IPS-NIHi7 (cell line): ENCODE measurements at regions not wholly inside any gene's neighbourhood (a gene's known extent, or its start where the extent isn't known, plus 50 kb on each side); places are given as distances from the start of the nearest gene placed in this dataset.
"Not testable (repeated sequence)": the region's sequence is repeated elsewhere in the genome, so short reads cannot be mapped to it uniquely, and the experiment has no call there.

ENCODE experiments used
- DNase-seq: peaks from one replicate; pipeline ENCODE4 v3.0.0; 2012; ENCODE audit warnings: mixed read lengths; ENCODE audit errors: extremely low spot score

GRCh38 chr1:104019675-104020049 lies 270.0 kb downstream of the AMY1C start:
- DNase-seq = no peak

- no peak for DNase-seq
Measured at GRCh38 chr1:104028416-104029035, 278.8 kb downstream of the AMY1C start.

GRCh38 chr1:104029456-104029970 lies 279.8 kb downstream of the AMY1C start:
- no peak for DNase-seq

DNA sequence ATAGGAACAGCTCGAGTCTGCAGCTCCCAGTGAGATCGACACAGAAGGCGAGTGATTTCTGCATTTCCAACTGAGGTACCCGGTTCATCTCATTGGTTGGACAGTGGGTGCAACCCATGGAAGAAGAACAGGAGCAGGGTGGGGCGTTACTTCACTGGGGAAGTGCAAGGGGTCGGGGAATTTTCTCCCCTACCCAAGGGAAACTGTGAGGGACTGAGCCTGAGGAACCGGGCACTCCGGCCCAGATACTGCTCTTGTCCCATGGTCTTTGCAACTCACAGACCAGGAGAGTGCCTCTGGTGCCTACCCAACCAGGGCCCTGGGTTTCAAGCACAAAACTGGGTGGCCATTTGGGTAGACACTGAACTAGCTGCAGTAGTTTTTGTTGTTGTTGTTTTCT lies 307.1 kb downstream of the AMY1C start:
- DNase-seq = no peak

- not testable (repeated sequence) for DNase-seq
Measured at GRCh38 chr1:104057219-104057898, 307.7 kb downstream of the AMY1C start.

GRCh38 chr1:104061637-104062036 lies 311.9 kb downstream of the AMY1C start:
- not testable (repeated sequence) for DNase-seq

DNA sequence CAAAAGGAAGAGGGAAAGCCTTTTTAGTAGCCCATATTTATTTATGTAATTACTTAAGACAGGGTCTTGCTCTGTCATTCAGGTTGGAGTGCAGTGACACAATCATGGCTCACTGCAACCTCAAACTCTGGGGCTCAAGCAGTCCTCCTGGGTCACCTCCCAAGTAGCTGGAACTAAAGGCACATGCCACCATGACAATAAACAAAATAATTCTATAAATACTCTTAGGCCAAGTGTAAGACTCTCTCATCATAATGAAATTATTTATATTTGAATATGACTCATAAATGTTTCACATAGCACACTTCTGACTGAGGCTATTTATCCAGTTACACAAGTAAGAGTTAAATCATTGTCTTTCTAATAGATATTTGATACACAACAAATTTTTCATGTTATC lies 314.7 kb downstream of the AMY1C start:
- DNase-seq = no peak

GRCh38 chr1:104072915-104073371 lies 323.2 kb downstream of the AMY1C start:
- DNase-seq = no peak

GRCh38 chr1:104073463-104073902 lies 323.8 kb downstream of the AMY1C start:
- no peak for DNase-seq

DNA sequence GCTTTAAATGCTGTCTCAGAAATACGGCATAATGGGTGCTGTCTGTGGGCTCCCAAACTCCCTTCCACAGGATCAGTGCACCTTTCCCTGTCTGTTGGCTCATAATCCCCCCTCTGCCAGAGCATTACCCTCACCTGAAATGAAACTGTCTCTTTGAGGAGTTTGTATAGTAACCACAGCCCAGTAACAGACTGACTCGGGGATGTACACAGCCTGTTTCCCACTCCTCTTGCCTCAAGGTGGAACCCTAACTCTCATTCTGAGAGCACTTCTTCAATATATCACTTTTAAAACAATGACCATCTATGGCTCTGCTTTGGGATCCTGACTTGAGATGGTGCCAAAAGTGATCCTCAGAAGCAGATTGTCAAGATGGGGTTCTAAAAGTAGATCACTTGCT lies 332.5 kb downstream of the AMY1C start:
- DNase-seq = no peak

DNA sequence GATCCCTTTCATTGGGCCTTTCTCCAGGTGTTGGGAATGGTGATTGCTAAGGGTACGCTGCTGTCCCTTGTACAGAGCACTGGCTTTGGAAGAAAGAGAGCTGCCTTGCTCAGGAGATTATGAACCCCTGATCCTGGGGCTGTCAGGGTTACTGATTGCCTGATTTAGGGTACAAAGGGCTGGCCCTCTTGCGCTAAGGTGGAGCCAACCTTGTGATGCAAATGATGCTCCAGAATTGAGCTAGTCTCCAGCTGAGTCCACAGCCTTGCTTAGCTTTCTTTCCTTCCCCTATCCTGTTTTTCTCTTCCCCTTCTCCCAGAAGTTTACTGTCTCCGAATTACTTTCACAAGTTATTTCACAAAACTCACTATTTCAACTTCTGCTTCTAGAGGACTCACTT lies 334.7 kb downstream of the AMY1C start:
- no peak for DNase-seq

DNA sequence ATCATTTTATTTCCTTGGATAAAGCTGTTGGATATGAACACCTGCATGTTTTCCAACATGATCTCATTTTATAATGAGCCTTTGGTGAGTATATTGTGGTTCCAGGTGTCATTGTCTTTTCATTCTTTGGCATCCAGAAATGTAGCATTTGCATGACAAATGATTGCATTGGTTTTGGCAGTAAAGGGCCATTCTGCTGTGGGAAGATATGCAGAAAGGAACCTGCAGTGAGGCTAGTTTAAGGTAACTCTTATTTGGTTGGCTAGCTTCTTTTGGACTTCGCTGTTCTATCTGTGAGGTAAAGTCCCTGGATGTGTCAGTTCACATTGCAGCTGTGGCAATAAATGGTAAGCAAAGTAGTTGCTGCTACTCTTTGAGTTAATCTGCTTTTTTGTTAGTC lies 343.0 kb downstream of the AMY1C start:
- DNase-seq = peak; percentile 10

GRCh38 chr1:104098837-104099236 lies 349.1 kb downstream of the AMY1C start:
- DNase-seq = no peak

GRCh38 chr1:104100115-104100514 lies 350.4 kb downstream of the AMY1C start:
- no peak for DNase-seq

GRCh38 chr1:104105465-104105864 lies 355.8 kb downstream of the AMY1C start:
- no peak for DNase-seq

GRCh38 chr1:104120525-104120924 lies 370.8 kb downstream of the AMY1C start:
- no peak for DNase-seq

DNA sequence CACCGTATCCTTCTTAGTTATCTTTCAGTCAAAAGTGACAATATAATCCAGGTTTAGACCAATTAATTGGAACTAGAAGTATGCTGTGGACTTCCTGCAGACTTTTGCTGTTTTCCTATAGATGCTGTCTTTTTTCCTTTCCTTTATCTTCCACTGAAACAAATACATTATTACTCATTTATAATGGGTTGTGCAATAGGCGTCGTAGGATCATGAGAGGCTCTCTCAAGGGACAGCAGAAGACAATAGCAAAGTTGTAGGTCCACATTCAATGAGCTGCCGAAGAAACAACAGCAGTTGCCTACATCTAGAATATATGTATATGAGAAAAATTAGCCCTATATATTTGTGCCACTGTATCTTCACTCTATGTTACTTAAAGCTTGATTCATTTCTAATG lies 371.6 kb downstream of the AMY1C start:
- DNase-seq = no peak

DNA sequence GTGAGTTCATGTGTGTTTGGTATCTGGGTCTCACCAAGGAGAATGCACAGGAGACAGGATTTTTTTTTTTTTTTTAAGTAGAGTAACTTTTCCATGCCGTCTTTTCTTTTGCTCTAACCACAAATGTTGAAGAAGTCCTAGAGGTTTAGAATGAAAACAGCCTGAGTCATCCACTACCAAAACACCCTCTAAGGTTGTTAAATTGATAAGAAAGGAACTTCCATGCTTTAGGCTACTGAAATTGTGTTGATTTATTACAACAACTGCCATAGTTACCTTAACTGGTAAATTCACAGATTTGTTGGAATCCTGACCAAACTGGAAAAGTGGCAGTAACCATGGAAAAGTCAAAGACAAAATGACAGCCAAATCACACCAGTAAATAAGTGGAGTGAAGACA lies 375.6 kb downstream of the AMY1C start:
- DNase-seq = no peak

DNA sequence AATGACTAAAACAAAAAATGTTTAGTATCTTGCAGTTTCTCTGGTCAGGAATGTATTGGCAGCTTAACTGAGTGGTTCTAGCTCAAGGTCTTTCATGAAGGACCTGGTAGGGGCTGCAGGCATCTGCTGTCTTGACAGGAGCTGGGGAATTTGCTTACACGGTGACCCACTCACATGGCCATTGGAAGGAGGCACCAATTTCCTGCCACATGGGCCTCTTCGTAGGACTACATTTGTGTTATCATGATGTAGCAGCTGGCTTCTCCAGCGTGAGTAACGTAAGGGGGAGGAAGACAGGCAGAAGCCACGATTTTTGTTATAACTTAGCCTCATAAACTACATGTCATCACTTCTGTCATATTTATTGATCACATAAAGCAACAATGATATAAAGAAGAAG lies 376.3 kb downstream of the AMY1C start:
- DNase-seq = no peak

DNA sequence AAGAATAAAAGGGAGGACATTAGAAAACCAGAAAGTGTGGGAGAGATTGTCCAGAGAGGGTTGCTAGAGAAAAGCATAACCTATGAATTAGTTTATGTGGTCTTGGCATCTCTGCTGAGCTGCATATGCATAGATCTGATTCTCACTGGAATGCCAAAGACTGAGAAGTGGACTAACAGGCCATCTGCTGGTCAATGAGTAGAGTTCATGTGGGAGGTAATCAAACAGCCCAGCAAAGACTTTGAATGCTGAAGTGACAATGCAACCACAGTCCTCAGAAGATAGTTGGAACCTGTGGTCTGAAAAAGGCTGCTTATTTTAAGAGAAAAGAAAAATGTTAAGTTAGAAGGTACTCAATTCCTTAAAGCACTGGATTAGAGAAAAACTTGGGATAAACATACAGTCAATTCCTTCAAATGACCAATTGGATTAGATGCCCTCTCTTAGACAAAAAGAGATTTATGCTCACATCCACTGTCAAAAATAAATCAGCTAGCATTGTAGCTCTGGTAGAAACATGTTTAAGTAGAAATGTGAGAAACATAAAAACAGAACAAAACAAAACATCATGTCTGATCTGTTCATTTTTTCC lies 382.8 kb downstream of the AMY1C start:
- DNase-seq = peak; percentile 61

- DNase-seq = not testable (repeated sequence)
Measured at GRCh38 chr1:104135036-104135435, 385.3 kb downstream of the AMY1C start.

DNA sequence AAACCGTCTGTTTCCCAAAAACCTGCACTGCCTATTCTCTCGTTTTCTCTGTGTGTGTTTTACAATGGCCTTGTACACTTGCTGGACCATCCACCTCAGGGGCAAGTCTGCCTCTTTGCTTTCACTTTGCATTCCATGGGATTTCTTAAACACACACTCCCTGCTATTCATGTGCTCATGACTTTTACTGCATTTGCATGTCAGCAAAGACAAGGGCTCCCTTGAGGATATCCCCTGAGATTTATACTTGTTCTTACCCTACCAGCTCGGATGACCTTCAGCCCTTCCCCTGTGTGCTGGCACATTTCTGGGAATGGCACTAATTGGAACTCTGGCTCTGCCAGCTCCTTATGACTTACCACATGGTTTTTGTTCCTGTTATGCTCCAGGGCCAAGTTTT lies 386.9 kb downstream of the AMY1C start:
- no peak for DNase-seq

DNA sequence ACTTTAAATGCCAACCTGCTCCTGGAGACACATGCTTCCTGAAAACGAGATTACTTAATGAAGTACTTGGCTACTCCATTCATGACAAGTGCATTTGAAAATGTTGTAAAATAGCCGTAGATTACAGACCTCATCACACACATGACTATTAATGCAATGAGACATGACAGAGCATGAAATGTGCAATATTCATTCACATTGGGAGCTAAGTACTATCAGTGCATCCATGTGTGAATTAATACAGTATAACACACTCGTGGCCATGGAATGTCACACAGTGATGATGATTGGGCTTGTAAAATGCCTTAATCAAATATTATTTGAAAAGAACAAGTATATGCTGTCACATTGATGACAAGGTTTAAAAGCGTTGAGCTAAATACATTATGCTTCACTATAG lies 407.0 kb downstream of the AMY1C start:
- DNase-seq = no peak
